Lower lobe of right lung (tissue), 2 donors: ENCODE measurements at regions not wholly inside any gene's neighbourhood (a gene's known extent, or its start where the extent isn't known, plus 50 kb on each side); places are given as distances from the start of the nearest gene placed in this dataset.

ENCODE experiments used
- ATAC-seq, 2 donors: fragments of 200-7000 bp; cut with Tn5 transposase; one replicate each; pipeline ENCODE4 v1.9.1; 2020 to 2022; ENCODE audit warnings: mild to moderate bottlenecking in 2 of 2, moderate library complexity in 2 of 2
- DNase-seq: peaks from one replicate; pipeline ENCODE4 v3.0.0-alpha.2; 2020
- H3K27ac ChIP-seq: fragments of 200-600 bp; one replicate; pipeline ENCODE4 v1.8.0; 2022
- H3K27me3 ChIP-seq: fragments of 200-600 bp; one replicate; pipeline ENCODE4 v1.8.0; 2022; ENCODE audit warnings: low read depth
- H3K36me3 ChIP-seq: fragments of 200-600 bp; one replicate; pipeline ENCODE4 v1.8.0; 2022; ENCODE audit warnings: mild to moderate bottlenecking
- H3K4me1 ChIP-seq: fragments of 200-600 bp; one replicate; pipeline ENCODE4 v1.8.0; 2022
- H3K4me3 ChIP-seq: fragments of 200-600 bp; one replicate; pipeline ENCODE4 v1.8.0; 2022; ENCODE audit warnings: mild to moderate bottlenecking
- H3K9me3 ChIP-seq: fragments of 200-600 bp; one replicate; pipeline ENCODE4 v1.8.0; 2022
- CTCF ChIP-seq: fragments of 200-600 bp; IDR thresholded peaks from one replicate; pipeline ENCODE4 v1.8.0; 2022; ENCODE audit warnings: antibody characterized with exemption, mild to moderate bottlenecking
- intact Hi-C: fragments of 100-400 bp; cut with DNase I; formaldehyde crosslinking; loops from one replicate; pipeline ENCODE4 v1.11.0; 2022
- donor health status: DM: no; HTN: yes; CAD: no; lungs with severe emphysema.

GRCh38 chr4:186885289-186885688 lies 161.6 kb upstream of the FAT1 start:
- DNase-seq: no peak
- intact Hi-C loops: no loop called here
- ATAC-seq: no peak

GRCh38 chr4:186886759-186887158 lies 163.1 kb upstream of the FAT1 start:
- no peaks in the 10 kb centered on the region for H3K36me3 ChIP-seq

More at GRCh38 chr4:186885289-186885688, 161.6 kb upstream of the FAT1 start:
- no peak overlapping the region for H3K4me3 ChIP-seq
- no peak for TF ChIP-seq CTCF
- H3K4me1 ChIP-seq: no peaks in the 10 kb centered on the region
- no peaks in the 10 kb centered on the region for H3K9me3 ChIP-seq
- H3K27me3 ChIP-seq: no peaks in the 10 kb centered on the region
- no peaks in the 10 kb centered on the region for H3K36me3 ChIP-seq
- no peak overlapping the region for H3K27ac ChIP-seq

GRCh38 chr4:186887291-186887700 lies 163.6 kb upstream of the FAT1 start:
- no peak for ATAC-seq
- no peak for TF ChIP-seq CTCF
- Histone ChIP-seq H3K9me3 (no peaks in the 10 kb centered on the region), H3K4me1 (no peaks in the 10 kb centered on the region), H3K4me3 (no peak overlapping the region), H3K36me3 (no peaks in the 10 kb centered on the region), H3K27ac (no peak overlapping the region), H3K27me3 (no peaks in the 10 kb centered on the region)
- no peak for DNase-seq
- intact Hi-C loops: no loop called here

More at GRCh38 chr4:186886759-186887158, 163.1 kb upstream of the FAT1 start:
- intact Hi-C loops: no loop called here
- Histone ChIP-seq H3K27ac (no peak overlapping the region), H3K4me1 (no peaks in the 10 kb centered on the region), H3K27me3 (no peaks in the 10 kb centered on the region), H3K9me3 (no peaks in the 10 kb centered on the region), H3K4me3 (no peak overlapping the region)
- no peak for TF ChIP-seq CTCF
- ATAC-seq: no peak
- DNase-seq: no peak

- Histone ChIP-seq H3K27ac (no peak overlapping the region), H3K9me3 (no peaks in the 10 kb centered on the region), H3K4me3 (no peak overlapping the region), H3K27me3 (no peaks in the 10 kb centered on the region), H3K4me1 (no peaks in the 10 kb centered on the region), H3K36me3 (no peaks in the 10 kb centered on the region)
- intact Hi-C loops: no loop called here
- DNase-seq (no peak), ATAC-seq (no peak)
- no peak for TF ChIP-seq CTCF
These were observed 164.1 kb upstream of the FAT1 start for GRCh38 chr4:186887752-186888151.

- Histone ChIP-seq H3K9me3 (no peaks in the 10 kb centered on the region), H3K36me3 (no peaks in the 10 kb centered on the region), H3K27ac (no peak overlapping the region), H3K4me3 (no peak overlapping the region), H3K4me1 (no peaks in the 10 kb centered on the region), H3K27me3 (no peaks in the 10 kb centered on the region)
- no peak for TF ChIP-seq CTCF
- ATAC-seq (no peak), DNase-seq (peak; percentile 34)
- intact Hi-C loops: no loop called here
These were observed 166.4 kb upstream of the FAT1 start for GRCh38 chr4:186889876-186890643.
